ENCODE measurements at regions not wholly inside any gene's neighbourhood (a gene's known extent, or its start where the extent isn't known, plus 50 kb on each side); places are given as distances from the start of the nearest gene placed in this dataset.

DNA sequence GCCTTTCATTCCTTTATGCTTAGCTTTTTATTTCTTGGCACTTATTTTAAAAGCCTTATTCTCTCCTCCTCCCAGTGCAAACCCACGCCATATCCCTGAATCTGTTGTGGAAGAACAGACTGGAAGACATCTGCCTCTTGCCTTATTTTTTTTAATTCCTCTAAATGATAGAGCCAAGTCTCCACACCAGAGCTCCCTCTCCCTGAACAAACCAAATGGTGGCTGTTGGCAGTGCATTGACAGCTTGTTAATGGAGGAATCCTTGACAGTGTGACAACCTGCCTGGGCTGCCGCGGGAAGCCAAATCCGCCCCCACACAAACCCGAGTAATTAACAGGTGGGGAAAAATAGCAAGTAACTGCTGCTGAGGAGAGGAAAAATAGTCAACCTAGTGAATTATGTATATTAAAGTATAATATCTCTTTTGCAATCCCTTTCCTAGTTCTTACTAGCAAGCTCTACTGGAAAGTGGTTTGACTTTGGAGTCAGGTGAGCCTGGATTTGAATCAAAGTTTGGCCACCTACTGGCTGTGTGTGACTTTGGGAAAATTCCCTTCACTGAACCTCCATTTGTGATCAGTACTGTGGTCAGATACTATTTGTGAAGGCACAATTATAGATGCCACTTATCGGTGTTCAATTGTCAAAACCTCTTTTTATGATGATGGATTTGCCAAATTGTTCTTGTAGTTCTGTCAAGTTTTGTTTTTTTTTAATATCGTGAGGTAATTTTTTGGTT lies 589.6 kb downstream of the PDCD6IP start:
- Mint-ChIP-seq H3K27me3 (no peaks in the 10 kb centered on the region), H3K4me3 (no peak overlapping the region), H3K27ac (no peak overlapping the region), H3K4me1 (no peaks in the 10 kb centered on the region), H3K9me3 (ENCODE audit: insufficient read depth) (peaks cover 2% of the 10 kb centered on the region)
- Histone ChIP-seq H3K27ac (ENCODE audit: low read length in 2 of 2) (no peak overlapping the region), H3K9me3 (ENCODE audit: control extremely low read depth in 1 of 3, control insufficient read depth in 2 of 3, insufficient read depth in 1 of 3, low read length in 2 of 3) (no peaks in the 10 kb centered on the region), H3K9ac (ENCODE audit: low read length) (no peak overlapping the region), H3K4me3 (ENCODE audit: control extremely low read depth in 1 of 5, extremely low read depth in 1 of 5, insufficient read depth in 1 of 5, low read depth in 2 of 5, low read length in 4 of 5) (no peak overlapping the region), H3K27me3 (replicated peaks in 1 of 4; ENCODE audit: control extremely low read depth in 1 of 4, control insufficient read depth in 3 of 4, insufficient read depth in 4 of 4, low read length in 3 of 4) (no peaks in the 10 kb centered on the region), H3K4me2 (replicated peaks; ENCODE audit: low read depth, low read length, poor library complexity, severe bottlenecking) (no peak overlapping the region), H3K4me1 (ENCODE audit: control insufficient read depth in 2 of 2, insufficient read depth in 2 of 2, low read length in 2 of 2) (no peaks in the 10 kb centered on the region), H4K20me1 (ENCODE audit: control insufficient read depth, insufficient read depth, low read length, poor library complexity, severe bottlenecking) (no peaks in the 10 kb centered on the region), H3K36me3 (replicated peaks in 1 of 2; ENCODE audit: control extremely low read depth in 1 of 2, control insufficient read depth in 1 of 2, extremely low read depth in 1 of 2, insufficient read depth in 2 of 2, low read length in 1 of 2) (no peaks in the 10 kb centered on the region), H3K79me2 (ENCODE audit: control insufficient read depth, insufficient read depth, low read length) (no peaks in the 10 kb centered on the region), H2AFZ (ENCODE audit: insufficient read depth, low read depth, low read length, poor library complexity, severe bottlenecking) (no peak overlapping the region)
- ATAC-seq (ENCODE audit: low read depth) (no peak), DNase-seq (no peak)
- ChIA-PET POLR2A (no interaction called here), CTCF (no interaction called here)
- TF ChIP-seq EZH2 (IDR thresholded peaks at IDR 0.05; ENCODE audit: borderline replicate concordance, insufficient read depth, low read depth, low read length, poor library complexity, severe bottlenecking) = no peak
- TF ChIP-seq, protein P1, sequence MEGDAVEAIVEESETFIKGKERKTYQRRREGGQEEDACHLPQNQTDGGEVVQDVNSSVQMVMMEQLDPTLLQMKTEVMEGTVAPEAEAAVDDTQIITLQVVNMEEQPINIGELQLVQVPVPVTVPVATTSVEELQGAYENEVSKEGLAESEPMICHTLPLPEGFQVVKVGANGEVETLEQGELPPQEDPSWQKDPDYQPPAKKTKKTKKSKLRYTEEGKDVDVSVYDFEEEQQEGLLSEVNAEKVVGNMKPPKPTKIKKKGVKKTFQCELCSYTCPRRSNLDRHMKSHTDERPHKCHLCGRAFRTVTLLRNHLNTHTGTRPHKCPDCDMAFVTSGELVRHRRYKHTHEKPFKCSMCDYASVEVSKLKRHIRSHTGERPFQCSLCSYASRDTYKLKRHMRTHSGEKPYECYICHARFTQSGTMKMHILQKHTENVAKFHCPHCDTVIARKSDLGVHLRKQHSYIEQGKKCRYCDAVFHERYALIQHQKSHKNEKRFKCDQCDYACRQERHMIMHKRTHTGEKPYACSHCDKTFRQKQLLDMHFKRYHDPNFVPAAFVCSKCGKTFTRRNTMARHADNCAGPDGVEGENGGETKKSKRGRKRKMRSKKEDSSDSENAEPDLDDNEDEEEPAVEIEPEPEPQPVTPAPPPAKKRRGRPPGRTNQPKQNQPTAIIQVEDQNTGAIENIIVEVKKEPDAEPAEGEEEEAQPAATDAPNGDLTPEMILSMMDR (IDR thresholded peaks at IDR 0.05) = no peak
- WGBS (ENCODE audit: insufficient coverage) = 100% methylated on average over 2 of the region's 7 CpGs
- intact Hi-C loops (cut with micrococcal nuclease) = no loop called here

DNA sequence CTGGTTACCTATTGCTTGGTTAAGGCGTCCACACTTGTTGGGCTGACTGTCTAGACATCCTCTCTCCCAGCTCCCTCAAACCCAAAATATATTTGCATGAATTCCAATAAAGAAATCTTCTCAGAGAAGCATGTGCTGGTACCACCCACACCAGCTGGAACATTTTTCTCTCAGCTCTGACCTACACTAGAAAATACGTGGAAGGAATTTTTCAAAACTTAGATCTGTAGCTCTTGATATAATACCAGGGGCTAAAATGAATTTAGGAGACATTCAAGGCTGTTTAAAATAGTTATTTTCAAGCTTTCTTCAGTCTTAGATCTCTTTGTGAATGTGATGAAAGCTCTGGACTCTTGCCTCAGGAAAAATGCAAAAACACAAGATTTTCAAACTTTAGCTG lies 590.4 kb downstream of the PDCD6IP start:
- Histone ChIP-seq H2AFZ (ENCODE audit: insufficient read depth, low read depth, low read length, poor library complexity, severe bottlenecking) (no peak overlapping the region), H3K36me3 (replicated peaks in 1 of 2; ENCODE audit: control extremely low read depth in 1 of 2, control insufficient read depth in 1 of 2, extremely low read depth in 1 of 2, insufficient read depth in 2 of 2, low read length in 1 of 2) (no peaks in the 10 kb centered on the region), H3K27me3 (replicated peaks in 1 of 4; ENCODE audit: control extremely low read depth in 1 of 4, control insufficient read depth in 3 of 4, insufficient read depth in 4 of 4, low read length in 3 of 4) (no peaks in the 10 kb centered on the region), H3K4me2 (replicated peaks; ENCODE audit: low read depth, low read length, poor library complexity, severe bottlenecking) (no peak overlapping the region), H3K4me3 (ENCODE audit: control extremely low read depth in 1 of 5, extremely low read depth in 1 of 5, insufficient read depth in 1 of 5, low read depth in 2 of 5, low read length in 4 of 5) (no peak overlapping the region), H3K9me3 (ENCODE audit: control extremely low read depth in 1 of 3, control insufficient read depth in 2 of 3, insufficient read depth in 1 of 3, low read length in 2 of 3) (no peaks in the 10 kb centered on the region), H3K4me1 (ENCODE audit: control insufficient read depth in 2 of 2, insufficient read depth in 2 of 2, low read length in 2 of 2) (no peaks in the 10 kb centered on the region), H3K79me2 (ENCODE audit: control insufficient read depth, insufficient read depth, low read length) (no peaks in the 10 kb centered on the region), H3K27ac (ENCODE audit: low read length in 2 of 2) (no peak overlapping the region), H3K9ac (ENCODE audit: low read length) (no peak overlapping the region), H4K20me1 (ENCODE audit: control insufficient read depth, insufficient read depth, low read length, poor library complexity, severe bottlenecking) (no peaks in the 10 kb centered on the region)
- H3K27ac Mint-ChIP-seq = no peak overlapping the region
- H3K4me1 Mint-ChIP-seq = no peaks in the 10 kb centered on the region
- intact Hi-C loops (cut with micrococcal nuclease) = no loop called here
- CTCF ChIA-PET = no interaction called here
- no peak for TF ChIP-seq EZH2 (IDR thresholded peaks at IDR 0.05; ENCODE audit: borderline replicate concordance, insufficient read depth, low read depth, low read length, poor library complexity, severe bottlenecking)
- TF ChIP-seq, protein P1 (IDR thresholded peaks at IDR 0.05) = no peak
- H3K27me3 Mint-ChIP-seq = no peaks in the 10 kb centered on the region
- H3K4me3 Mint-ChIP-seq = no peak overlapping the region
- POLR2A ChIA-PET = no interaction called here
- no peak for DNase-seq
- H3K9me3 Mint-ChIP-seq (ENCODE audit: insufficient read depth) = peaks cover 4% of the 10 kb centered on the region
- WGBS (ENCODE audit: insufficient coverage) = no CpG with 5 or more reads among the region's 2 CpGs
- ATAC-seq (ENCODE audit: low read depth) = no peak
